ENCODE measurements at regions not wholly inside any gene's neighbourhood (a gene's known extent, or its start where the extent isn't known, plus 50 kb on each side); places are given as distances from the start of the nearest gene placed in this dataset.

DNA sequence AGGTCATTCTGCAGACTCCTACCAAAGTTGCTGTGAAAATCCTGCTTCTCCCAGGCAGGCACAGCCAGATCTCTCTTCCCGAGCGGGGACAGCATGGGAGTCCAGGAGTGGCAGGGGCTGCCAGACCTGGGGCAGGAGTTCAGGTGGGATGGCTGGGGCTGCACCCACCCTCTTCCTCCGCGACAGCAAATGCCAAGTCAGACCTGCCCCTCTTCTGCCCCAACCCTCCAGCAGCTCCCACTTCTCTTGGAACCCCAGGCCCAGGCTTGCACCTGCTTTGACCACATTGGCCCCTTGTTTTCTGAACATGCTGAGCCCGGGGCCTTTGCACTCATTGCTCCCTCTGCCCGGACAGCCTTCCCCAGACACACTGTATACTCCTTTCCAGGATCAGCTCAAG lies 288.2 kb upstream of the HS6ST1 start:
- DNase-seq (ENCODE audit: low read depth, low spot score) = no peak
- in situ Hi-C loops (cut with HindIII; ENCODE audit: low sequenced_read_pairs) = no loop called here
- TF ChIP-seq, protein P1, sequence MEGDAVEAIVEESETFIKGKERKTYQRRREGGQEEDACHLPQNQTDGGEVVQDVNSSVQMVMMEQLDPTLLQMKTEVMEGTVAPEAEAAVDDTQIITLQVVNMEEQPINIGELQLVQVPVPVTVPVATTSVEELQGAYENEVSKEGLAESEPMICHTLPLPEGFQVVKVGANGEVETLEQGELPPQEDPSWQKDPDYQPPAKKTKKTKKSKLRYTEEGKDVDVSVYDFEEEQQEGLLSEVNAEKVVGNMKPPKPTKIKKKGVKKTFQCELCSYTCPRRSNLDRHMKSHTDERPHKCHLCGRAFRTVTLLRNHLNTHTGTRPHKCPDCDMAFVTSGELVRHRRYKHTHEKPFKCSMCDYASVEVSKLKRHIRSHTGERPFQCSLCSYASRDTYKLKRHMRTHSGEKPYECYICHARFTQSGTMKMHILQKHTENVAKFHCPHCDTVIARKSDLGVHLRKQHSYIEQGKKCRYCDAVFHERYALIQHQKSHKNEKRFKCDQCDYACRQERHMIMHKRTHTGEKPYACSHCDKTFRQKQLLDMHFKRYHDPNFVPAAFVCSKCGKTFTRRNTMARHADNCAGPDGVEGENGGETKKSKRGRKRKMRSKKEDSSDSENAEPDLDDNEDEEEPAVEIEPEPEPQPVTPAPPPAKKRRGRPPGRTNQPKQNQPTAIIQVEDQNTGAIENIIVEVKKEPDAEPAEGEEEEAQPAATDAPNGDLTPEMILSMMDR (IDR thresholded peaks at IDR 0.05; ENCODE audit: low read depth, low read length) = no peak
- no peak overlapping the region for H3K4me3 ChIP-seq (ENCODE audit: low read depth, low read length)

DNA sequence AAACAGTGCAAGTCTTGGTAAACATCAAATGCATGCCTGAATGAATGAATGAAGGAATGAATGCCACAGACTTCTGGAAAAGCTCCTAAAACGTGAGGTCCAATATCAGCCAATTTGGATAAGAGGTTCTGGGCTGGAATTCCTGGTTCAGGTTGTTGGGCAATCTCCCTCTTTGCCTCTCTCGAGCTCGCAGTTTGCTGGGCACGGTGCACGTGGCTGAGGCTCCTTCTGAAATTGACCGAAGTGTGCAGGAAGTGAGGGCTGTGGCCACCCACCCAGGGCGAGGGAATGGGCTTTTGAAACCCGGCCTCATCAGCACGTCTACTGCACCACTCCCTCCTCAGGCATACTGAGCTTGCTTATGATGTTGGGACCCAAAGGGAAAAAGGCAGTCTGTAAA lies 288.8 kb upstream of the HS6ST1 start:
- no peak overlapping the region for H3K4me3 ChIP-seq (ENCODE audit: low read depth, low read length)
- TF ChIP-seq, protein P1 (IDR thresholded peaks at IDR 0.05; ENCODE audit: low read depth, low read length) = no peak
- in situ Hi-C loops (cut with HindIII; ENCODE audit: low sequenced_read_pairs) = no loop called here
- no peak for DNase-seq (ENCODE audit: low read depth, low spot score)

DNA sequence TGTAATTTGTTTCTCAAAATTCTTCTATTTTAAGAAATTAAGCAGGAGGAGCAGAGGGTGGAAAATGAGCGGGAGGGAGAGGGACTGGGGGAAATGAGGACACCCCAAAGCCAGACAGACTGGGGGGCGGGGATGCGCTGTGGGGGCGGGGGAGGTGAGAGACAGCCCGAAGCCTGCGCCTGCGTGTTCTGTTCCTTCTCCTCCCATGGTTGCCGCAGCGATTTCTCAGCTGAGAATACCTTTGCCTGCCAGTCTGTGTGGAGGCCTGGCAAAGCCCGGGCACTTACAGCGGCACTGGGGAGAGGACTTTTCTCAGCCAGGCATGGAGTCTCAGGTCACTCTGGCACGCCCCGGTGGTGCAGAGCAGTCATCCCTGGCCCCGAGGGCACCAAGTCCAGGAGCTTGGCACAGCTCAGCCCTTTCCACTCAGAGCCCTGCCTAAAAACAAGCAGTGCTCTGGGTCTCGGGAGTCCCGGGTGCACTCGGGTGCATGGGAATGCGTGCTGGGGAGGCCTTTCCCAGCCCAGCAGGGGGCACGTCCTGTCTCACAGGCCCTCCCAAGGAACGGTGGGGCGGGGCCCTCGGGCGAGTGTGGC lies 289.3 kb upstream of the HS6ST1 start:
- no peak overlapping the region for H3K4me3 ChIP-seq (ENCODE audit: low read depth, low read length)
- TF ChIP-seq, protein P1 (IDR thresholded peaks at IDR 0.05; ENCODE audit: low read depth, low read length) = no peak
- DNase-seq (ENCODE audit: low read depth, low spot score) = no peak
- in situ Hi-C loops (cut with HindIII; ENCODE audit: low sequenced_read_pairs) = no loop called here

DNA sequence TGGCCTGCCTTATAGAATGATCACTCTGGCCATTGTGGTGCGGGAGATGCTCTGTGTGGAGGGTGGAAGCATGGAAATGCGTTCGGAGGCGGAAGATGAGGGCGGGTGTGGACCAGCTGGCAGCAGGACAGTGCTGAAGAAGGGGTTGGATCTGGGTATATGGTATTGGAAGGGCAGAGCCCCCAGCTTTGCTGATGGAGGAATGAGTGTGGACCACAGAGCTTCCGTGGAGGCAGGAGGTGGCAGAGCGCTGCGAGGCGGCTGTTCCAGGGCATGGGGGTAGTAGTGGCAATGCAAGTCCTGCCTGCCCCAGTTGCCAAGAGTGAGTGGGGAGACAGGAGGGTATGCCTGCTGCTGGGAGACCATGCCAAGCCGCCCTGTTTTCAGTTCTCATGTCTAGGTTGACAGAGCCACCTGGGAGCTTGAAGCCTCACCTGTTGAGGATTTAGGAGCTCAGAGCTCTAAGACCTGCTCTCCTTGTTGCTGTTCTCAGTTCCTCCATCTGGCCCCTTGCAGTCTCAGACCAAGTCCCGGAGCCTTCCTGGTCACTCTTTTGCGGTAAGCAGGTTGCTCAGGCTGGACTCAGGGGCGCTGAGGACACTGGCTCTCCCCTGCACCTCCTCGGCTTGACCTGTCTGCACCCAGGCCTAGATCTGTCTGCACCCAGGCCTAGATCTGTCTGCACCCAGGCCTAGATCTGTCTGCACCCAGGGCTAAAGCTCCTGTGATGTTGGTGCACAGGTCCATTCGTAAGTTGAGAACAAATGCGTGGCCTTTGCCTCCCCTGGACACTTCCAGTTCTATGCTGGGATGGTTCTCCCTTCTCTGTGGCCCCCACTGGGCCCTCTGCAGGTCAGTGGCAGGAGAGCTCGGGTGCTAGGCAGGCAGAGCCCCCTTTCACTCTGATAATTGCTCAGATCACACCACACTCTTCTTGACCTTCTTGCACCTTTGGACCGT lies 290.5 kb upstream of the HS6ST1 start:
- in situ Hi-C loops (cut with HindIII; ENCODE audit: low sequenced_read_pairs) = no loop called here
- no peak for DNase-seq (ENCODE audit: low read depth, low spot score)
- H3K4me3 ChIP-seq (ENCODE audit: low read depth, low read length) = no peak overlapping the region
- TF ChIP-seq, protein P1 (IDR thresholded peaks at IDR 0.05; ENCODE audit: low read depth, low read length) = no peak

DNA sequence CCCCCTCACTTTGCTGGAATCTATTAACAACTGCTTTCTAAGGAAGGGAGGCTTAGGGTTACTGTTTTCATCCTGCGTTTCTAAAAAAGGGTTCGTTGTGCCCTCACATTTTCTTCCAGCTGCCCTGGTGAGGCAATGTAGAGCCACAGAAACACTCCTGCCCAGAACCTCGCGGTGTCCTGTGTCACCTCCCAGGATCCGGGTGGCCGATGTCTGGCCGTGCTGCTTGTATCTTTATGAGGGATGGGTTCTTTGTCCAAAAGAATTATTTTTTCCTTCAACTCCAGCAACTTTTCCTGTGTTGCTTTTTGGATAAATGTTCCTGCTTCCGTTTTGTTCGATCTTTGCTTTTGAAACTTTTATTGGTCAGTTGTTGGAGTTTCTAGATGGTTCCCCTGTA lies 291.8 kb upstream of the HS6ST1 start:
- TF ChIP-seq, protein P1 (IDR thresholded peaks at IDR 0.05; ENCODE audit: low read depth, low read length) = no peak
- no peak overlapping the region for H3K4me3 ChIP-seq (ENCODE audit: low read depth, low read length)
- DNase-seq (ENCODE audit: low read depth, low spot score) = no peak
- in situ Hi-C loops (cut with HindIII; ENCODE audit: low sequenced_read_pairs) = no loop called here

DNA sequence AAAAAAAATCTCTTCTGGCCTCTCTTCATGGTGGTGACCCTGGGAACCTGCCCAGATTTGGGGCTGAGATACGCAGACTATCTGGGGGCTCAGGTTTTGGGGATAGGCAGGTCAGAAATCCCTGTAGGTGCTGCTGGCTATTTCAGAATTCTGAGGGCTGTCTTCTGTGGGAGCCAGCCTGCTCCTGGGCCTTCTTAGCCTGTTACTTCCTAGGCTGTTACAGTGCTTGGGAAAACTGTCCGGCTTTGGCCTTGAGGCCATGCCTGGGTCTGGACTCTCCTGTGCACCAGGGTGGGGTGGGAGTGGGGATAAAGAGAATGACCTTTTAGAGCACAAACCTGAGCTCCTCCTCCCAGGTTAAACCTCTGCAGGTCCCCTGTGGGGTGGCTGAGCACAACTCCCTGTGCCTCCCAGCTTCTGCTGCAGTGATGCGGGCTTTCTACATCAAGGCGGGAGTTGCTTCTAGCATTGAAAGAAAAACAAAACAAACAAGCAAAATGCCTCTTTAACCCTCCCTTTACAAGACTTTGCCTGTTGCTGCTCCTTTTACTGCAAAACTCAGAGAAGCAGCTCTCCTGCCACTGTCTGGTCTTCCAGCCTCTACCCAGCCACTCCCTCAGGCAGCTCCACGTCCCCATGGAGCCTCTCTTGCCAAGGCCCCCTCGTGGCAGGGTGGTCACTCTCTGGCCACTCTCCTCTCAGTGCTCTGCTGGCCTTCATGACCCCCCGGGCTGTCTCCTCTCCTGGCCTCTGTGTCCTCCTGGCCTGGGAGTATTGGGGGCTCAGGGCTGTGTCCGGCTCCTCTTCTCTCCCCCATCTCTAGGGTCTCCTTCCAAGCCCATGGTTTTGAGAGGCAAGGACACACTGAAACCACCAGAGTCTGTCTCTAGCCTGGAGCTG lies 293.0 kb upstream of the HS6ST1 start:
- TF ChIP-seq, protein P1 (IDR thresholded peaks at IDR 0.05; ENCODE audit: low read depth, low read length) = no peak
- in situ Hi-C loops (cut with HindIII; ENCODE audit: low sequenced_read_pairs) = no loop called here
- DNase-seq (ENCODE audit: low read depth, low spot score) = no peak

More for the DNA sequence above, 293.0 kb upstream of the HS6ST1 start:
- H3K4me3 ChIP-seq (ENCODE audit: low read depth, low read length) = no peak overlapping the region
